Mesendoderm (in vitro differentiated cells): ENCODE measurements at regions not wholly inside any gene's neighbourhood (a gene's known extent, or its start where the extent isn't known, plus 50 kb on each side); places are given as distances from the start of the nearest gene placed in this dataset.
"Not testable (repeated sequence)": the region's sequence is repeated elsewhere in the genome, so short reads cannot be mapped to it uniquely, and the experiment has no call there.

Source experiments
- DNase-seq: peaks from one replicate; pipeline ENCODE4 v3.0.0; 2013
- H2AK5ac ChIP-seq: 2 replicates; pipeline ENCODE4 v1.6.1; 2013; ENCODE audit warnings: low read length, inconsistent platforms
- H2BK120ac ChIP-seq: 2 replicates; pipeline ENCODE4 v1.6.1; 2013; ENCODE audit warnings: low read depth, mild to moderate bottlenecking, low read length, moderate library complexity, mixed read lengths
- H2BK15ac ChIP-seq: replicated peaks from 2 replicates; pipeline ENCODE4 v1.6.1; 2013; ENCODE audit warnings: low read depth, mild to moderate bottlenecking, moderate library complexity
- H2BK5ac ChIP-seq: 2 replicates; pipeline ENCODE4 v1.6.1; 2013; ENCODE audit warnings: low read length, inconsistent platforms
- H3K18ac ChIP-seq: 2 replicates; pipeline ENCODE4 v1.6.1; 2013; ENCODE audit warnings: mild to moderate bottlenecking, low read length, mixed read lengths
- H3K23ac ChIP-seq: one replicate; pipeline ENCODE4 v1.6.1; 2013; ENCODE audit warnings: low read length
- H3K27ac ChIP-seq: 2 replicates; pipeline ENCODE4 v1.5.1; 2013; ENCODE audit warnings: low read depth, mild to moderate bottlenecking, inconsistent platforms, low read length, moderate library complexity
- H3K27me3 ChIP-seq: 2 replicates; pipeline ENCODE4 v1.6.1; 2013; ENCODE audit warnings: low read length, control low read depth, mild to moderate bottlenecking, inconsistent platforms; ENCODE audit not compliant: insufficient read depth, poor library complexity
- H3K36me3 ChIP-seq: 2 replicates; pipeline ENCODE4 v1.6.1; 2013; ENCODE audit warnings: low read length, inconsistent platforms; ENCODE audit not compliant: control insufficient read depth, insufficient read depth
- H3K4ac ChIP-seq: one replicate; pipeline ENCODE4 v1.6.1; 2013; ENCODE audit warnings: low read depth, mild to moderate bottlenecking, low read length, moderate library complexity
- H3K4me1 ChIP-seq: 2 replicates; pipeline ENCODE4 v1.6.1; 2013; ENCODE audit warnings: low read depth, low read length, inconsistent platforms; ENCODE audit not compliant: control insufficient read depth
- H3K4me2 ChIP-seq: 2 replicates; pipeline ENCODE4 v1.6.1; 2013; ENCODE audit warnings: low read length
- H3K4me3 ChIP-seq: 2 replicates; pipeline ENCODE4 v1.5.1; 2013; ENCODE audit warnings: mild to moderate bottlenecking, low read length
- H3K56ac ChIP-seq: one replicate; pipeline ENCODE4 v1.6.1; 2013; ENCODE audit warnings: low read length
- H3K79me1 ChIP-seq: 2 replicates; pipeline ENCODE4 v1.6.1; 2013; ENCODE audit warnings: low read length, inconsistent platforms
- H3K79me2 ChIP-seq: 2 replicates; pipeline ENCODE4 v1.6.1; 2013; ENCODE audit warnings: mild to moderate bottlenecking, low read length; ENCODE audit not compliant: control insufficient read depth, insufficient read depth
- H3K9ac ChIP-seq: 2 replicates; pipeline ENCODE4 v1.6.1; 2013; ENCODE audit warnings: low read length, inconsistent platforms
- H4K5ac ChIP-seq: one replicate; pipeline ENCODE4 v1.6.1; 2013; ENCODE audit warnings: low read length
- H4K8ac ChIP-seq: one replicate; pipeline ENCODE4 v1.6.1; 2013; ENCODE audit warnings: low read depth, mild to moderate bottlenecking, control low read depth, low read length, moderate library complexity
- WGBS: extraction: QIAGEN DNeasy Blood & Tissue Kit; methylation state at CpG from one replicate; pipeline ENCODE4 v1.1.7; 2013; ENCODE audit warnings: low lambda C conversion rate, missing lambda C conversion rate; ENCODE audit not compliant: insufficient coverage; ENCODE audit errors: extremely low coverage; 5-methylcytosine and 5-hydroxymethylcytosine counted together

- Histone ChIP-seq H3K4me2 (no peak overlapping the region), H3K27me3 (no peaks in the 10 kb centered on the region), H3K18ac (no peak overlapping the region), H3K27ac (no peak overlapping the region), H3K4ac (no peak overlapping the region), H2BK15ac (no peak overlapping the region), H4K8ac (no peak overlapping the region), H2AK5ac (no peak overlapping the region), H3K23ac (no peak overlapping the region), H3K4me1 (no peaks in the 10 kb centered on the region), H3K9ac (no peak overlapping the region), H2BK5ac (no peak overlapping the region), H2BK120ac (no peak overlapping the region), H3K4me3 (no peak overlapping the region), H4K5ac (no peak overlapping the region), H3K79me1 (no peaks in the 10 kb centered on the region), H3K56ac (no peak overlapping the region), H3K36me3 (no peaks in the 10 kb centered on the region), H3K79me2 (no peaks in the 10 kb centered on the region)
- WGBS = no CpG with 5 or more reads among the region's 1 CpG
- no peak for DNase-seq
Measured at GRCh38 chr11:23318670-23319069, 458.4 kb upstream of the CCDC179 start.

GRCh38 chr11:23320131-23320530 lies 459.9 kb upstream of the CCDC179 start:
- H3K79me2 ChIP-seq = no peaks in the 10 kb centered on the region
- no peak overlapping the region for H3K4ac ChIP-seq
- H3K4me2 ChIP-seq = no peak overlapping the region
- no peak overlapping the region for H3K56ac ChIP-seq
- H3K79me1 ChIP-seq = no peaks in the 10 kb centered on the region
- H3K23ac ChIP-seq = no peak overlapping the region
- no peaks in the 10 kb centered on the region for H3K4me1 ChIP-seq
- no peaks in the 10 kb centered on the region for H3K27me3 ChIP-seq
- H2AK5ac ChIP-seq = no peak overlapping the region
- H3K36me3 ChIP-seq = no peaks in the 10 kb centered on the region
- no peak overlapping the region for H3K27ac ChIP-seq
- H3K4me3 ChIP-seq = no peak overlapping the region
- no peak overlapping the region for H4K8ac ChIP-seq
- no peak overlapping the region for H2BK15ac ChIP-seq
- no peak overlapping the region for H3K9ac ChIP-seq
- H2BK120ac ChIP-seq = no peak overlapping the region
- H4K5ac ChIP-seq = no peak overlapping the region
- no peak for DNase-seq
- no peak overlapping the region for H3K18ac ChIP-seq
- no peak overlapping the region for H2BK5ac ChIP-seq

DNA sequence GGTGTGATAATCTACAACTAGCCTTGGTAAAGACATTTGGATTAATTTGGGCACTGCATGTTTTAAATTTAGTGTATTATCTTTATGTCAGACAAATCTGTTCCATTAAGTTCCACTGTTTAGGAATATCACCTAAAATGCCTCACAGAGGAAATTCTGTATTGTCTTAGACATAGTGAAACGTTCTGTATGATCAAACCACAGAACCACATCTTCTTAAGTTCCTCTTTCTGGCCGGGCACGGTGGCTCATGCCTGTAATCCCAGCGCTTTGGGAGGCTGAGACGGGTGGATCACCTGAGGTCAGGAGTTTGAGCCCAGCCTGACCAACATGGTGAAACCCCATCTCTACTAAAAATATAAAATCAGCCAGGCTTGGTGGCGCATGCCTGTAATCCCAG lies 475.3 kb upstream of the CCDC179 start:
- H3K18ac ChIP-seq, H3K36me3 ChIP-seq, H3K4me3 ChIP-seq, H2BK15ac ChIP-seq, H3K79me1 ChIP-seq, DNase-seq, H3K27me3 ChIP-seq, H3K4me2 ChIP-seq, H3K23ac ChIP-seq, H2BK120ac ChIP-seq, H3K4ac ChIP-seq, H4K8ac ChIP-seq, H3K79me2 ChIP-seq, H2BK5ac ChIP-seq, H3K27ac ChIP-seq, H3K9ac ChIP-seq, H2AK5ac ChIP-seq, H3K4me1 ChIP-seq, H3K56ac ChIP-seq, H4K5ac ChIP-seq: not testable (repeated sequence)
- no CpG with 5 or more reads among the region's 6 CpGs for WGBS

DNA sequence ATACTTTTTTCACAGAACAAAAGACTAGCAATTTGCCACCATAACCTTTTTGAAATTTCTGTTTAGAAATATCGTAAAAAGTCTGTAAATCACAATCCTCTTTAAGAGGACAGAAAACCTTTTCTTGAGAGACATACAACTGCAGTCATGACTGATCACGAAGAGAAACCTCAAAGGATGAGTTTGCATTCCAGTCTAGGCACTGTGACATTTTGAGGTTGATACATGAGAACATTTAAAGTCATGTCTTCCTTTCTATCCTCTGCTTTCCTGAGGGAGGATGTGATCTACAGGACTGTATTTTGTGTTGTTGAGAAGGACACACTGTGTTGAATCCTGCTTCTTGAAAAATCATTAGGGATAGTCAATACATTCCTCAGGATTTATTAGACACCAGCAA lies 476.7 kb upstream of the CCDC179 start:
- no peak overlapping the region for H2AK5ac ChIP-seq
- no peaks in the 10 kb centered on the region for H3K4me1 ChIP-seq
- no peak overlapping the region for H2BK5ac ChIP-seq
- H3K9ac ChIP-seq = no peak overlapping the region
- H4K8ac ChIP-seq = no peak overlapping the region
- no peak overlapping the region for H3K56ac ChIP-seq
- no peak for DNase-seq
- no peak overlapping the region for H3K4ac ChIP-seq
- no peak overlapping the region for H3K4me3 ChIP-seq
- no peaks in the 10 kb centered on the region for H3K36me3 ChIP-seq
- no peak overlapping the region for H3K23ac ChIP-seq
- no peak overlapping the region for H2BK120ac ChIP-seq
- WGBS = no CpG with 5 or more reads among the region's 2 CpGs
- no peak overlapping the region for H3K4me2 ChIP-seq
- no peak overlapping the region for H3K18ac ChIP-seq
- H2BK15ac ChIP-seq = no peak overlapping the region
- no peaks in the 10 kb centered on the region for H3K79me2 ChIP-seq
- H3K27me3 ChIP-seq = no peaks in the 10 kb centered on the region
- no peak overlapping the region for H3K27ac ChIP-seq
- H4K5ac ChIP-seq = no peak overlapping the region
- no peaks in the 10 kb centered on the region for H3K79me1 ChIP-seq

- Histone ChIP-seq H2BK120ac (no peak overlapping the region), H2BK15ac (no peak overlapping the region), H3K4ac (no peak overlapping the region), H3K4me2 (no peak overlapping the region), H3K23ac (no peak overlapping the region), H3K27me3 (no peaks in the 10 kb centered on the region), H3K27ac (no peak overlapping the region), H2BK5ac (no peak overlapping the region), H2AK5ac (no peak overlapping the region), H3K56ac (no peak overlapping the region), H3K79me2 (no peaks in the 10 kb centered on the region), H3K79me1 (no peaks in the 10 kb centered on the region), H3K18ac (no peak overlapping the region), H4K8ac (no peak overlapping the region), H3K4me1 (no peaks in the 10 kb centered on the region), H3K4me3 (no peak overlapping the region), H3K36me3 (no peaks in the 10 kb centered on the region), H4K5ac (no peak overlapping the region), H3K9ac (no peak overlapping the region)
- no CpG with 5 or more reads among the region's 2 CpGs for WGBS
- no peak for DNase-seq
Measured at GRCh38 chr11:23353611-23354010, 493.3 kb upstream of the CCDC179 start.

- Histone ChIP-seq H3K23ac (no peak overlapping the region), H2BK5ac (no peak overlapping the region), H2BK15ac (no peak overlapping the region), H3K9ac (no peak overlapping the region), H2BK120ac (no peak overlapping the region), H3K56ac (no peak overlapping the region), H3K27ac (no peak overlapping the region), H4K5ac (no peak overlapping the region), H4K8ac (no peak overlapping the region), H3K4me2 (no peak overlapping the region), H3K4me3 (no peak overlapping the region), H3K4ac (no peak overlapping the region), H3K18ac (no peak overlapping the region), H3K4me1 (no peaks in the 10 kb centered on the region), H3K27me3 (no peaks in the 10 kb centered on the region), H3K36me3 (no peaks in the 10 kb centered on the region), H3K79me2 (no peaks in the 10 kb centered on the region), H2AK5ac (no peak overlapping the region), H3K79me1 (no peaks in the 10 kb centered on the region)
- no peak for DNase-seq
Measured at GRCh38 chr11:23359297-23359696, 499.0 kb upstream of the CCDC179 start.
